ENCODE measurements at regions not wholly inside any gene's neighbourhood (a gene's known extent, or its start where the extent isn't known, plus 50 kb on each side); places are given as distances from the start of the nearest gene placed in this dataset.
A peak's percentile ranks its signal among the peaks of the same experiment; 100 is the strongest.

DNA sequence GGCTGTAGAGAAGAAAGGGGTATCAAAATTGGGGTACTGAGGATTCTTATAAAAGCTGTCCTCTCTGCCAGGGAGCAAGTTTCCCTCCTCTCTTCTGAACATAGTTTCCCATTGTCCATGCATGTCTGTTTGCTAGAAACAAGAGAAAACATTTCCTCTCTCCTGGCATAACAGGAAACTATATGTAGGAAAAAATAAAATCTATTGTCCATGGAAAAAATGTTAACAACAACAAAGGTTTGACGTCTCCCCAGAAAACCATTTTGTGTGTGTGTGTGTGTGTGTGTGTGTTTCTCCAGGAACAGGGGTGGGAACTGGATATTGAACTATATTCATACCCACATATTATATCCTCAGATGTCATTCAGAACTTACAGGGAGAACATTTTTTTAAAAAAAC, 107.2 kb downstream of the GASK1B start:
- no peaks in the 10 kb centered on the region for H3K36me3 ChIP-seq (ENCODE audit: insufficient read depth, low read length)
- no peak overlapping the region for H3K4me3 ChIP-seq
- H3K27ac ChIP-seq: no peak overlapping the region
- TF ChIP-seq EZH2 (IDR thresholded peaks at IDR 0.05) (no peak), FOXP2 (optimal IDR thresholded peaks at IDR 0.05; ENCODE audit: control extremely low read depth, extremely low read length, insufficient read depth) (no peak), POLR2AphosphoS5 (IDR thresholded peaks at IDR 0.05; ENCODE audit: borderline replicate concordance, low read depth, low read length) (no peak)
- no peak overlapping the region for H3K9ac ChIP-seq (ENCODE audit: insufficient read length)
- DNase-seq (ENCODE audit: low read depth, low spot score): no peak
- no peaks in the 10 kb centered on the region for H3K9me3 ChIP-seq (ENCODE audit: low read depth, low read length)

- H3K9ac ChIP-seq (ENCODE audit: insufficient read length): no peak overlapping the region
- H3K4me3 ChIP-seq: no peak overlapping the region
- no peak for DNase-seq (ENCODE audit: low read depth, low spot score)
- H3K27ac ChIP-seq: no peak overlapping the region
- TF ChIP-seq POLR2AphosphoS5 (IDR thresholded peaks at IDR 0.05; ENCODE audit: borderline replicate concordance, low read depth, low read length) (no peak), FOXP2 (optimal IDR thresholded peaks at IDR 0.05; ENCODE audit: control extremely low read depth, extremely low read length, insufficient read depth) (no peak), EZH2 (IDR thresholded peaks at IDR 0.05) (no peak)
- H3K9me3 ChIP-seq (ENCODE audit: low read depth, low read length): no peaks in the 10 kb centered on the region
- no peaks in the 10 kb centered on the region for H3K36me3 ChIP-seq (ENCODE audit: insufficient read depth, low read length)
Observed at GRCh38 chr4:158065176-158065575, 107.6 kb downstream of the GASK1B start.

- no peak for DNase-seq (ENCODE audit: low read depth, low spot score)
- Histone ChIP-seq H3K4me3 (no peak overlapping the region), H3K9ac (ENCODE audit: insufficient read length) (no peak overlapping the region), H3K9me3 (ENCODE audit: low read depth, low read length) (no peaks in the 10 kb centered on the region), H3K27ac (no peak overlapping the region), H3K36me3 (ENCODE audit: insufficient read depth, low read length) (no peaks in the 10 kb centered on the region)
- TF ChIP-seq FOXP2 (optimal IDR thresholded peaks at IDR 0.05; ENCODE audit: control extremely low read depth, extremely low read length, insufficient read depth) (no peak), EZH2 (IDR thresholded peaks at IDR 0.05) (no peak), POLR2AphosphoS5 (IDR thresholded peaks at IDR 0.05; ENCODE audit: borderline replicate concordance, low read depth, low read length) (no peak)
Observed at GRCh38 chr4:158056689-158057245, 116.1 kb downstream of the GASK1B start.

- TF ChIP-seq FOXP2 (optimal IDR thresholded peaks at IDR 0.05; ENCODE audit: control extremely low read depth, extremely low read length, insufficient read depth): no peak
- TF ChIP-seq POLR2AphosphoS5 (IDR thresholded peaks at IDR 0.05; ENCODE audit: borderline replicate concordance, low read depth, low read length): no peak
- TF ChIP-seq EZH2 (IDR thresholded peaks at IDR 0.05): no peak
- no peak for DNase-seq (ENCODE audit: low read depth, low spot score)
- Histone ChIP-seq H3K27ac (no peak overlapping the region), H3K36me3 (ENCODE audit: insufficient read depth, low read length) (no peaks in the 10 kb centered on the region), H3K4me3 (no peak overlapping the region), H3K9me3 (ENCODE audit: low read depth, low read length) (no peaks in the 10 kb centered on the region), H3K9ac (ENCODE audit: insufficient read length) (no peak overlapping the region)
Observed at GRCh38 chr4:158055668-158056067, 117.2 kb downstream of the GASK1B start.

DNA sequence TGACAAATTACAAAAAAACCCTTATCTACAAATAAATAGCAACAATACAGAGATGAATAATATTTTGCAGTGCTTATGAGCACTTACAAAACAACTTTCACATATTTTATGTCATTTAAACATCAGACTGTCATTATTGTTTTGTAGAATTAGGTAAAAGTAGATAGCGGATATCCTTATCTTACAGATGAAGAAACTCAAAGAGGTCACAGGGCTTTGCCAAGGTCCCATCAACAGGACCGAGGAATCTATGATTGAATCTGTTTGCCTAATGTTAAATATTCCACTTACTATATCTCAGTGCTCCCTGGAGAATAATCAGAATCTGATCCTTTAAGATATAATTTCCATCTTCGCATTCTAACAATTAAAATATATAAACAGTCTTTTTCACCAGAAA, 119.0 kb downstream of the GASK1B start:
- H3K4me3 ChIP-seq: no peak overlapping the region

GRCh38 chr4:158053086-158053485, 119.7 kb downstream of the GASK1B start:
- Histone ChIP-seq H3K9ac (ENCODE audit: insufficient read length) (no peak overlapping the region), H3K4me3 (no peak overlapping the region), H3K36me3 (ENCODE audit: insufficient read depth, low read length) (no peaks in the 10 kb centered on the region), H3K9me3 (ENCODE audit: low read depth, low read length) (no peaks in the 10 kb centered on the region), H3K27ac (no peak overlapping the region)
- no peak for DNase-seq (ENCODE audit: low read depth, low spot score)
- no peak for TF ChIP-seq POLR2AphosphoS5 (IDR thresholded peaks at IDR 0.05; ENCODE audit: borderline replicate concordance, low read depth, low read length)
- TF ChIP-seq EZH2 (IDR thresholded peaks at IDR 0.05): no peak
- TF ChIP-seq FOXP2 (optimal IDR thresholded peaks at IDR 0.05; ENCODE audit: control extremely low read depth, extremely low read length, insufficient read depth): no peak

More for the DNA sequence above, 119.0 kb downstream of the GASK1B start:
- no peaks in the 10 kb centered on the region for H3K9me3 ChIP-seq (ENCODE audit: low read depth, low read length)
- no peak for DNase-seq (ENCODE audit: low read depth, low spot score)
- H3K36me3 ChIP-seq (ENCODE audit: insufficient read depth, low read length): no peaks in the 10 kb centered on the region
- H3K9ac ChIP-seq (ENCODE audit: insufficient read length): no peak overlapping the region
- no peak overlapping the region for H3K27ac ChIP-seq
- no peak for TF ChIP-seq EZH2 (IDR thresholded peaks at IDR 0.05)
- no peak for TF ChIP-seq POLR2AphosphoS5 (IDR thresholded peaks at IDR 0.05; ENCODE audit: borderline replicate concordance, low read depth, low read length)
- TF ChIP-seq FOXP2 (optimal IDR thresholded peaks at IDR 0.05; ENCODE audit: control extremely low read depth, extremely low read length, insufficient read depth): no peak

GRCh38 chr4:158051401-158052235, 121.2 kb downstream of the GASK1B start:
- no peak for TF ChIP-seq POLR2AphosphoS5 (IDR thresholded peaks at IDR 0.05; ENCODE audit: borderline replicate concordance, low read depth, low read length)
- no peak for TF ChIP-seq FOXP2 (optimal IDR thresholded peaks at IDR 0.05; ENCODE audit: control extremely low read depth, extremely low read length, insufficient read depth)
- no peak for TF ChIP-seq EZH2 (IDR thresholded peaks at IDR 0.05)
- H3K9me3 ChIP-seq (ENCODE audit: low read depth, low read length): no peaks in the 10 kb centered on the region
- H3K4me3 ChIP-seq: no peak overlapping the region
- H3K9ac ChIP-seq (ENCODE audit: insufficient read length): no peak overlapping the region
- peak; percentile 40 for DNase-seq (ENCODE audit: low read depth, low spot score)
- no peak overlapping the region for H3K27ac ChIP-seq
- H3K36me3 ChIP-seq (ENCODE audit: insufficient read depth, low read length): no peaks in the 10 kb centered on the region

- H3K9ac ChIP-seq (ENCODE audit: insufficient read length): no peak overlapping the region
- H3K36me3 ChIP-seq (ENCODE audit: insufficient read depth, low read length): no peaks in the 10 kb centered on the region
- H3K9me3 ChIP-seq (ENCODE audit: low read depth, low read length): no peaks in the 10 kb centered on the region
- no peak overlapping the region for H3K27ac ChIP-seq
- DNase-seq (ENCODE audit: low read depth, low spot score): no peak
- TF ChIP-seq EZH2 (IDR thresholded peaks at IDR 0.05): no peak
- no peak overlapping the region for H3K4me3 ChIP-seq
Observed at GRCh38 chr4:158050942-158051341, 121.9 kb downstream of the GASK1B start.

All from SK-N-MC (cell line).